ENCODE measurements at regions not wholly inside any gene's neighbourhood (a gene's known extent, or its start where the extent isn't known, plus 50 kb on each side); places are given as distances from the start of the nearest gene placed in this dataset.
"Not testable (repeated sequence)": the region's sequence is repeated elsewhere in the genome, so short reads cannot be mapped to it uniquely, and the experiment has no call there.

- not testable (repeated sequence) for TF ChIP-seq CTCF, POLR2A (IDR thresholded peaks at IDR 0.05)
Observed at GRCh38 chr14:19272235-19272634, 161.9 kb downstream of the POTEG start.
